ENCODE measurements at regions not wholly inside any gene's neighbourhood (a gene's known extent, or its start where the extent isn't known, plus 50 kb on each side); places are given as distances from the start of the nearest gene placed in this dataset.

- Histone ChIP-seq H3K4me1 (ENCODE audit: control insufficient read depth, insufficient read depth, low read length) (peaks cover 20% of the 10 kb centered on the region), H3K9ac (ENCODE audit: low read depth, low read length) (no peak overlapping the region), H3K9me3 (replicated peaks; ENCODE audit: low read length) (no peaks in the 10 kb centered on the region), H3K4me2 (ENCODE audit: low read length) (no peak overlapping the region), H3K36me3 (ENCODE audit: insufficient read depth, low read length) (no peaks in the 10 kb centered on the region), H3K4me3 (ENCODE audit: low read length) (no peak overlapping the region), H3K27me3 (ENCODE audit: control insufficient read depth, insufficient read depth, low read length) (no peaks in the 10 kb centered on the region)
These were observed 283.5 kb downstream of the SV2B start for GRCh38 chr15:91383532-91383931.

GRCh38 chr15:91384189-91384730 lies 284.2 kb downstream of the SV2B start:
- Histone ChIP-seq H3K4me2 (ENCODE audit: low read length) (no peak overlapping the region), H3K4me3 (ENCODE audit: low read length) (no peak overlapping the region), H3K27me3 (ENCODE audit: control insufficient read depth, insufficient read depth, low read length) (no peaks in the 10 kb centered on the region), H3K9me3 (replicated peaks; ENCODE audit: low read length) (no peaks in the 10 kb centered on the region), H3K4me1 (ENCODE audit: control insufficient read depth, insufficient read depth, low read length) (peaks cover 20% of the 10 kb centered on the region), H3K9ac (ENCODE audit: low read depth, low read length) (no peak overlapping the region), H3K36me3 (ENCODE audit: insufficient read depth, low read length) (no peaks in the 10 kb centered on the region)

GRCh38 chr15:91385311-91385710 lies 285.3 kb downstream of the SV2B start:
- no peak overlapping the region for H3K4me2 ChIP-seq (ENCODE audit: low read length)
- no peaks in the 10 kb centered on the region for H3K9me3 ChIP-seq (replicated peaks; ENCODE audit: low read length)
- no peak overlapping the region for H3K9ac ChIP-seq (ENCODE audit: low read depth, low read length)
- H3K4me3 ChIP-seq (ENCODE audit: low read length) = no peak overlapping the region
- no peaks in the 10 kb centered on the region for H3K27me3 ChIP-seq (ENCODE audit: control insufficient read depth, insufficient read depth, low read length)
- no peaks in the 10 kb centered on the region for H3K36me3 ChIP-seq (ENCODE audit: insufficient read depth, low read length)
- peaks cover 20% of the 10 kb centered on the region for H3K4me1 ChIP-seq (ENCODE audit: control insufficient read depth, insufficient read depth, low read length)

GRCh38 chr15:91393186-91393585 lies 293.1 kb downstream of the SV2B start:
- no peaks in the 10 kb centered on the region for H3K9me3 ChIP-seq (replicated peaks; ENCODE audit: low read length)
- no peaks in the 10 kb centered on the region for H3K27me3 ChIP-seq (ENCODE audit: control insufficient read depth, insufficient read depth, low read length)
- H3K4me2 ChIP-seq (ENCODE audit: low read length) = no peak overlapping the region
- no peaks in the 10 kb centered on the region for H3K4me1 ChIP-seq (ENCODE audit: control insufficient read depth, insufficient read depth, low read length)
- no peak overlapping the region for H3K9ac ChIP-seq (ENCODE audit: low read depth, low read length)
- no peaks in the 10 kb centered on the region for H3K36me3 ChIP-seq (ENCODE audit: insufficient read depth, low read length)
- no peak overlapping the region for H3K4me3 ChIP-seq (ENCODE audit: low read length)

- Histone ChIP-seq H3K27me3 (ENCODE audit: control insufficient read depth, insufficient read depth, low read length) (peaks cover 3% of the 10 kb centered on the region), H3K9me3 (replicated peaks; ENCODE audit: low read length) (no peaks in the 10 kb centered on the region), H3K4me3 (ENCODE audit: low read length) (no peak overlapping the region), H3K4me2 (ENCODE audit: low read length) (no peak overlapping the region), H3K36me3 (ENCODE audit: insufficient read depth, low read length) (no peaks in the 10 kb centered on the region), H3K4me1 (ENCODE audit: control insufficient read depth, insufficient read depth, low read length) (no peaks in the 10 kb centered on the region), H3K9ac (ENCODE audit: low read depth, low read length) (no peak overlapping the region)
These were observed 300.4 kb downstream of the SV2B start for GRCh38 chr15:91400481-91400880.

- H3K36me3 ChIP-seq (ENCODE audit: insufficient read depth, low read length) = no peaks in the 10 kb centered on the region
- H3K4me1 ChIP-seq (ENCODE audit: control insufficient read depth, insufficient read depth, low read length) = peaks cover 7% of the 10 kb centered on the region
- no peaks in the 10 kb centered on the region for H3K9me3 ChIP-seq (replicated peaks; ENCODE audit: low read length)
- H3K27me3 ChIP-seq (ENCODE audit: control insufficient read depth, insufficient read depth, low read length) = peaks cover 6% of the 10 kb centered on the region
- H3K4me2 ChIP-seq (ENCODE audit: low read length) = no peak overlapping the region
- no peak overlapping the region for H3K4me3 ChIP-seq (ENCODE audit: low read length)
- no peak overlapping the region for H3K9ac ChIP-seq (ENCODE audit: low read depth, low read length)
These were observed 307.3 kb downstream of the SV2B start for GRCh38 chr15:91407269-91407889.

- Histone ChIP-seq H3K4me3 (ENCODE audit: low read length) (no peak overlapping the region), H3K9me3 (replicated peaks; ENCODE audit: low read length) (no peaks in the 10 kb centered on the region), H3K27me3 (ENCODE audit: control insufficient read depth, insufficient read depth, low read length) (peaks cover 3% of the 10 kb centered on the region), H3K36me3 (ENCODE audit: insufficient read depth, low read length) (no peaks in the 10 kb centered on the region), H3K9ac (ENCODE audit: low read depth, low read length) (no peak overlapping the region), H3K4me1 (ENCODE audit: control insufficient read depth, insufficient read depth, low read length) (peaks cover 16% of the 10 kb centered on the region), H3K4me2 (ENCODE audit: low read length) (no peak overlapping the region)
These were observed 308.5 kb downstream of the SV2B start for GRCh38 chr15:91408476-91409076.

- Histone ChIP-seq H3K36me3 (ENCODE audit: insufficient read depth, low read length) (no peaks in the 10 kb centered on the region), H3K9me3 (replicated peaks; ENCODE audit: low read length) (no peaks in the 10 kb centered on the region), H3K27me3 (ENCODE audit: control insufficient read depth, insufficient read depth, low read length) (peaks cover 3% of the 10 kb centered on the region), H3K9ac (ENCODE audit: low read depth, low read length) (no peak overlapping the region), H3K4me3 (ENCODE audit: low read length) (no peak overlapping the region), H3K4me1 (ENCODE audit: control insufficient read depth, insufficient read depth, low read length) (peaks cover 16% of the 10 kb centered on the region), H3K4me2 (ENCODE audit: low read length) (no peak overlapping the region)
These were observed 309.3 kb downstream of the SV2B start for GRCh38 chr15:91409387-91409786.

GRCh38 chr15:91411586-91411985 lies 311.5 kb downstream of the SV2B start:
- H3K4me1 ChIP-seq (ENCODE audit: control insufficient read depth, insufficient read depth, low read length) = peaks cover 16% of the 10 kb centered on the region
- no peak overlapping the region for H3K9ac ChIP-seq (ENCODE audit: low read depth, low read length)
- H3K9me3 ChIP-seq (replicated peaks; ENCODE audit: low read length) = no peaks in the 10 kb centered on the region
- no peak overlapping the region for H3K4me3 ChIP-seq (ENCODE audit: low read length)
- no peaks in the 10 kb centered on the region for H3K36me3 ChIP-seq (ENCODE audit: insufficient read depth, low read length)
- no peaks in the 10 kb centered on the region for H3K27me3 ChIP-seq (ENCODE audit: control insufficient read depth, insufficient read depth, low read length)
- no peak overlapping the region for H3K4me2 ChIP-seq (ENCODE audit: low read length)

- no peak overlapping the region for H3K9ac ChIP-seq (ENCODE audit: low read depth, low read length)
These were observed 312.3 kb downstream of the SV2B start for GRCh38 chr15:91412138-91412928.

GRCh38 chr15:91413142-91413541 lies 313.1 kb downstream of the SV2B start:
- Histone ChIP-seq H3K4me3 (ENCODE audit: low read length) (no peak overlapping the region), H3K4me1 (ENCODE audit: control insufficient read depth, insufficient read depth, low read length) (peaks cover 10% of the 10 kb centered on the region), H3K27me3 (ENCODE audit: control insufficient read depth, insufficient read depth, low read length) (no peaks in the 10 kb centered on the region), H3K9ac (ENCODE audit: low read depth, low read length) (no peak overlapping the region), H3K36me3 (ENCODE audit: insufficient read depth, low read length) (no peaks in the 10 kb centered on the region), H3K9me3 (replicated peaks; ENCODE audit: low read length) (no peaks in the 10 kb centered on the region), H3K4me2 (ENCODE audit: low read length) (no peak overlapping the region)

More at GRCh38 chr15:91412138-91412928, 312.3 kb downstream of the SV2B start:
- H3K4me1 ChIP-seq (ENCODE audit: control insufficient read depth, insufficient read depth, low read length) = peaks cover 13% of the 10 kb centered on the region
- H3K4me3 ChIP-seq (ENCODE audit: low read length) = no peak overlapping the region
- H3K4me2 ChIP-seq (ENCODE audit: low read length) = no peak overlapping the region
- H3K27me3 ChIP-seq (ENCODE audit: control insufficient read depth, insufficient read depth, low read length) = no peaks in the 10 kb centered on the region
- no peaks in the 10 kb centered on the region for H3K9me3 ChIP-seq (replicated peaks; ENCODE audit: low read length)
- H3K36me3 ChIP-seq (ENCODE audit: insufficient read depth, low read length) = no peaks in the 10 kb centered on the region

Measured in skeletal muscle satellite cell (primary cell).